H1 (cell line): ENCODE measurements at regions not wholly inside any gene's neighbourhood (a gene's known extent, or its start where the extent isn't known, plus 50 kb on each side); places are given as distances from the start of the nearest gene placed in this dataset.

Experiments
- CTCF ChIA-PET: fragments of 300-600 bp; sonication (Branson Sonifier 250); formaldehyde crosslinking; loops from one replicate; lab custom pipeline; 2021; ENCODE audit not compliant: partially characterized antibody; lab: Charles Lee
- POLR2A ChIA-PET: fragments of 300-600 bp; sonication (Branson Sonifier 250); formaldehyde crosslinking; loops from one replicate; lab custom pipeline; 2021; ENCODE audit warnings: inconsistent platforms; ENCODE audit not compliant: partially characterized antibody; lab: Charles Lee
- DNase-seq, 2 experiments: peaks; one replicate each; pipeline versions ENCODE4 v3.0.0 to v3.0.0-alpha.2; 2010 to 2022; ENCODE audit warnings: low spot score in 2 of 2, low read depth in 1 of 2, mixed read lengths in 1 of 2
- FAIRE-seq: peaks from 2 replicates; lab custom pipeline; 2011; peaks lifted over from hg19 to GRCh38; lab: Jason Lieb, UNC
- H2AFZ ChIP-seq: 2 replicates; pipeline ENCODE4 v1.8.1; 2012; ENCODE audit warnings: low read length, inconsistent platforms
- H2AK5ac ChIP-seq: 2 replicates; pipeline ENCODE4 v1.6.1; 2013; ENCODE audit warnings: low read depth, low read length
- H2BK120ac ChIP-seq: replicated peaks from 2 replicates; pipeline ENCODE3; 2013; ENCODE audit warnings: low read depth, low read length, inconsistent platforms
- H2BK12ac ChIP-seq: 2 replicates; pipeline ENCODE4 v1.6.1; 2013; ENCODE audit warnings: low read depth, low read length
- H2BK15ac ChIP-seq: 2 replicates; pipeline ENCODE4 v1.6.1; 2013; ENCODE audit warnings: low read length
- H2BK20ac ChIP-seq: 2 replicates; pipeline ENCODE4 v1.6.1; 2013; ENCODE audit warnings: low read length
- H2BK5ac ChIP-seq: 2 replicates; pipeline ENCODE4 v1.6.1; 2013; ENCODE audit warnings: low read depth, low read length
- H3K14ac ChIP-seq: 2 replicates; pipeline ENCODE4 v1.6.1; 2013; ENCODE audit warnings: inconsistent platforms; ENCODE audit not compliant: insufficient read length
- H3K18ac ChIP-seq: 2 replicates; pipeline ENCODE4 v1.6.1; 2013; ENCODE audit warnings: low read length; ENCODE audit errors: extremely low read depth
- H3K23ac ChIP-seq: 2 replicates; pipeline ENCODE4 v1.6.1; 2013; ENCODE audit warnings: inconsistent platforms; ENCODE audit not compliant: insufficient read length
- H3K23me2 ChIP-seq: 2 replicates; pipeline ENCODE4 v1.6.1; 2013; ENCODE audit warnings: low read depth, low read length
- H3K27ac ChIP-seq: 2 replicates; pipeline ENCODE4 v1.6.1; 2011; ENCODE audit warnings: low read depth, low read length, inconsistent platforms
- H3K27me3 ChIP-seq, 4 experiments: replicated peaks in 1 of 4; 1 replicate in 1 of 4; 2 replicates in 3 of 4; pipeline versions ENCODE4 v1.6.1 to v1.8.1; 2011 to 2013; ENCODE audit warnings: low read length in 3 of 4, mild to moderate bottlenecking in 3 of 4, inconsistent platforms in 2 of 4, mixed read lengths in 2 of 4, moderate library complexity in 1 of 4; ENCODE audit not compliant: control insufficient read depth in 3 of 4, insufficient read depth in 3 of 4; ENCODE audit errors: extremely low read depth in 1 of 4
- H3K36me3 ChIP-seq, 4 experiments: 2 replicates each; pipeline versions ENCODE4 v1.6.1 to v1.8.1; 2011 to 2013; ENCODE audit warnings: mild to moderate bottlenecking in 4 of 4, low read length in 3 of 4, moderate library complexity in 2 of 4, control low read depth in 1 of 4, inconsistent platforms in 1 of 4; ENCODE audit not compliant: insufficient read depth in 4 of 4, control insufficient read depth in 2 of 4
- H3K4ac ChIP-seq: replicated peaks from 2 replicates; pipeline ENCODE3; 2013; ENCODE audit warnings: low read length, low read depth, mixed read lengths, inconsistent platforms; ENCODE audit not compliant: insufficient read length
- H3K4me1 ChIP-seq, 4 experiments: replicated peaks in 1 of 4; 1 replicate in 1 of 4; 2 replicates in 3 of 4; pipeline versions ENCODE4 v1.6.1 to v1.8.1; 2011 to 2013; ENCODE audit warnings: low read length in 3 of 4, inconsistent platforms in 2 of 4, mixed read lengths in 1 of 4; ENCODE audit not compliant: insufficient read depth in 4 of 4, control insufficient read depth in 3 of 4
- H3K4me2 ChIP-seq, 2 experiments: 2 replicates each; pipeline versions ENCODE4 v1.6.1 to v1.8.1; 2011 to 2013; ENCODE audit warnings: low read depth in 2 of 2, low read length in 2 of 2, control low read depth in 1 of 2, inconsistent platforms in 1 of 2, mild to moderate bottlenecking in 1 of 2; ENCODE audit not compliant: insufficient read depth in 1 of 2
- H3K4me3 ChIP-seq, 4 experiments: fragments of 200-600, 300-600 bp in 1 of 4; sonication (generic), shearing (Covaris generic), sonication (Bioruptor Twin) in 1 of 4; 2 replicates each; pipeline versions ENCODE4 v1.5.1 to v1.8.1; 2011 to 2016; ENCODE audit warnings: low read length in 4 of 4, low read depth in 3 of 4, control low read depth in 2 of 4, inconsistent platforms in 2 of 4, mild to moderate bottlenecking in 2 of 4, mixed read lengths in 1 of 4, moderate library complexity in 1 of 4; ENCODE audit not compliant: insufficient read depth in 2 of 4; ENCODE audit errors: extremely low read depth in 1 of 4
- H3K56ac ChIP-seq: replicated peaks from 2 replicates; pipeline ENCODE3; 2013; ENCODE audit warnings: low read depth, mild to moderate bottlenecking, mixed read lengths, low read length, inconsistent platforms; ENCODE audit not compliant: insufficient read length
- H3K79me1 ChIP-seq: 2 replicates; pipeline ENCODE4 v1.6.1; 2013; ENCODE audit warnings: low read depth, low read length, control low read depth
- H3K79me2 ChIP-seq, 2 experiments: 2 replicates each; pipeline versions ENCODE4 v1.6.1 to v1.8.1; 2012 to 2013; ENCODE audit warnings: low read length in 2 of 2, mild to moderate bottlenecking in 2 of 2, inconsistent platforms in 1 of 2; ENCODE audit not compliant: insufficient read depth in 2 of 2, control insufficient read depth in 1 of 2
- H3K9ac ChIP-seq, 4 experiments: replicated peaks in 1 of 4; 1 replicate in 1 of 4; 2 replicates in 3 of 4; pipeline versions ENCODE4 v1.6.1 to v1.8.1; 2011 to 2013; ENCODE audit warnings: low read depth in 3 of 4, low read length in 3 of 4, control low read depth in 2 of 4, mild to moderate bottlenecking in 2 of 4, moderate library complexity in 2 of 4, inconsistent platforms in 1 of 4; ENCODE audit errors: extremely low read depth in 1 of 4
- H3K9me3 ChIP-seq, 2 experiments: 2 replicates each; pipeline versions ENCODE4 v1.6.1 to v1.8.1; 2012 to 2013; ENCODE audit warnings: mild to moderate bottlenecking in 2 of 2, moderate library complexity in 2 of 2, control low read depth in 1 of 2, inconsistent platforms in 1 of 2, low read depth in 1 of 2, low read length in 1 of 2, mixed read lengths in 1 of 2; ENCODE audit not compliant: insufficient read depth in 2 of 2
- H4K20me1 ChIP-seq, 2 experiments: replicated peaks in 1 of 2; 2 replicates each; pipeline versions ENCODE3 to v1.8.1; 2011 to 2013; ENCODE audit warnings: inconsistent platforms in 2 of 2, low read length in 2 of 2, mild to moderate bottlenecking in 1 of 2; ENCODE audit not compliant: insufficient read depth in 2 of 2, control insufficient read depth in 1 of 2
- H4K5ac ChIP-seq: 2 replicates; pipeline ENCODE4 v1.6.1; 2013; ENCODE audit warnings: low read length, low read depth, mixed read lengths, inconsistent platforms; ENCODE audit not compliant: insufficient read length
- H4K8ac ChIP-seq: 2 replicates; pipeline ENCODE4 v1.8.0; 2013; ENCODE audit warnings: mild to moderate bottlenecking, moderate library complexity, low read length, inconsistent platforms; ENCODE audit not compliant: insufficient read depth; ENCODE audit errors: extremely low read depth
- H4K91ac ChIP-seq: replicated peaks from 2 replicates; pipeline ENCODE3; 2013; ENCODE audit warnings: low read length, mixed read lengths, inconsistent platforms; ENCODE audit not compliant: insufficient read length
- MAX ChIP-seq: IDR thresholded peaks from 2 replicates; pipeline ENCODE4 v1.6.1; 2012; ENCODE audit warnings: inconsistent platforms
- WGBS, 2 experiments: shearing (Covaris generic) in 1 of 2; methylation state at CpG; one replicate each; pipeline versions ENCODE4 v1.1.6 to v1.1.7; 2013 to 2015; ENCODE audit warnings: low lambda C conversion rate in 2 of 2, mixed read lengths in 2 of 2, inconsistent platforms in 1 of 2, low coverage in 1 of 2, missing lambda C conversion rate in 1 of 2; ENCODE audit not compliant: insufficient replicate concordance in 2 of 2, insufficient coverage in 1 of 2, insufficient read length in 1 of 2; ENCODE audit errors: extremely low coverage in 1 of 2, missing lambda C conversion rate in 1 of 2; 5-methylcytosine and 5-hydroxymethylcytosine counted together

- H3K4ac ChIP-seq: no peak overlapping the region
- no peak for FAIRE-seq
- 88% methylated on average over 2 of the region's 2 CpGs; no CpG with 5 or more reads in 1 of the 2 experiments for WGBS, 2 experiments
These were observed 176.7 kb downstream of the GNAI1 start for GRCh38 chr7:80311313-80311712.

More at GRCh38 chr7:80311313-80311712, 176.7 kb downstream of the GNAI1 start:
- no peak overlapping the region for H4K91ac ChIP-seq
- no peak overlapping the region for H3K14ac ChIP-seq
- no peaks in the 10 kb centered on the region for H3K4me1 ChIP-seq
- no peak overlapping the region for H3K18ac ChIP-seq
- no peak for DNase-seq
- H2AFZ ChIP-seq: no peak overlapping the region
- H2BK120ac ChIP-seq: no peak overlapping the region
- no peaks in the 10 kb centered on the region for H3K79me2 ChIP-seq
- no peak overlapping the region for H2BK12ac ChIP-seq
- H2BK5ac ChIP-seq: no peak overlapping the region
- H4K8ac ChIP-seq: no peak overlapping the region
- H3K9ac ChIP-seq: no peak overlapping the region
- H3K79me1 ChIP-seq: no peaks in the 10 kb centered on the region
- no peak overlapping the region for H2BK15ac ChIP-seq
- H3K9me3 ChIP-seq: no peaks in the 10 kb centered on the region
- TF ChIP-seq MAX: no peak
- ChIA-PET CTCF (interaction anchor here (1.6 kb wide), 1 partner anchor 8 kb away, joined by 3 read pairs; no protein-coding TSS in a partner anchor), POLR2A (no interaction called here)
- H3K36me3 ChIP-seq: no peaks in the 10 kb centered on the region
- no peaks in the 10 kb centered on the region for H4K20me1 ChIP-seq
- no peak overlapping the region for H2BK20ac ChIP-seq
- H3K27me3 ChIP-seq: no peaks in the 10 kb centered on the region
- H3K23me2 ChIP-seq: no peaks in the 10 kb centered on the region
- no peak overlapping the region for H2AK5ac ChIP-seq
- no peak overlapping the region for H3K4me3 ChIP-seq
- H3K23ac ChIP-seq: no peak overlapping the region
- no peak overlapping the region for H3K27ac ChIP-seq
- H4K5ac ChIP-seq: no peak overlapping the region
- H3K56ac ChIP-seq: no peak overlapping the region
- H3K4me2 ChIP-seq: no peak overlapping the region
